ENCODE measurements at regions not wholly inside any gene's neighbourhood (a gene's known extent, or its start where the extent isn't known, plus 50 kb on each side); places are given as distances from the start of the nearest gene placed in this dataset.

- Histone ChIP-seq H3K9ac (ENCODE audit: low read length) (no peak overlapping the region), H2AFZ (ENCODE audit: insufficient read depth, low read length, poor library complexity) (no peak overlapping the region), H4K8ac (ENCODE audit: low read depth, low read length) (no peak overlapping the region), H2BK5ac (ENCODE audit: low read depth, low read length, poor library complexity) (no peak overlapping the region), H3K79me2 (ENCODE audit: control insufficient read depth, insufficient read depth, low read length, poor library complexity) (no peaks in the 10 kb centered on the region), H2BK12ac (ENCODE audit: low read length) (peak overlapping the region; percentile 24), H3K4me3 (ENCODE audit: low read depth, low read length) (no peak overlapping the region), H3K23ac (ENCODE audit: low read length) (no peak overlapping the region), H2BK120ac (ENCODE audit: insufficient read depth, low read length, poor library complexity) (no peak overlapping the region), H3K27me3 (ENCODE audit: insufficient read depth, low read length) (no peaks in the 10 kb centered on the region), H3K4me1 (ENCODE audit: control insufficient read depth in 1 of 2, insufficient read depth in 2 of 2, low read length in 2 of 2) (peaks cover 4 to 10% of the 10 kb centered on the region in 2 experiments), H3K9me3 (ENCODE audit: insufficient read depth, low read depth, low read length) (peaks cover 2% of the 10 kb centered on the region), H3K79me1 (ENCODE audit: low read length) (peaks cover 5% of the 10 kb centered on the region), H3K4me2 (ENCODE audit: low read length) (no peak overlapping the region), H2AK5ac (ENCODE audit: low read length) (no peak overlapping the region), H3K18ac (ENCODE audit: low read length) (no peak overlapping the region), H3K36me3 (ENCODE audit: control insufficient read depth in 1 of 2, insufficient read depth in 2 of 2, low read length in 2 of 2) (no peaks in the 10 kb centered on the region), H3K14ac (ENCODE audit: low read length) (no peak overlapping the region), H3K4ac (ENCODE audit: low read depth, low read length) (no peak overlapping the region), H4K91ac (ENCODE audit: low read depth, low read length) (no peak overlapping the region), H4K12ac (ENCODE audit: low read depth, low read length) (no peak overlapping the region), H3K27ac (ENCODE audit: low read depth, low read length) (no peak overlapping the region)
- 100% methylated on average over 1 of the region's 2 CpGs for WGBS (ENCODE audit: extremely low coverage, insufficient coverage, insufficient read length)
- DNase-seq, result no peak
These were observed 266.0 kb downstream of the PTTG2 start for GRCh38 chr4:38226170-38226569.

GRCh38 chr4:38230121-38230801, 270.1 kb downstream of the PTTG2 start:
- Histone ChIP-seq H2AK5ac (ENCODE audit: low read length) (no peak overlapping the region), H2AFZ (ENCODE audit: insufficient read depth, low read length, poor library complexity) (no peak overlapping the region), H3K23ac (ENCODE audit: low read length) (no peak overlapping the region), H3K79me1 (ENCODE audit: low read length) (peaks cover 5% of the 10 kb centered on the region), H3K4me2 (ENCODE audit: low read length) (no peak overlapping the region), H3K27me3 (ENCODE audit: insufficient read depth, low read length) (no peaks in the 10 kb centered on the region), H3K79me2 (ENCODE audit: control insufficient read depth, insufficient read depth, low read length, poor library complexity) (no peaks in the 10 kb centered on the region), H3K18ac (ENCODE audit: low read length) (no peak overlapping the region), H2BK5ac (ENCODE audit: low read depth, low read length, poor library complexity) (no peak overlapping the region), H3K4ac (ENCODE audit: low read depth, low read length) (no peak overlapping the region), H3K9me3 (ENCODE audit: insufficient read depth, low read depth, low read length) (no peaks in the 10 kb centered on the region), H3K36me3 (ENCODE audit: control insufficient read depth in 1 of 2, insufficient read depth in 2 of 2, low read length in 2 of 2) (no peaks in the 10 kb centered on the region), H3K9ac (ENCODE audit: low read length) (no peak overlapping the region), H4K12ac (ENCODE audit: low read depth, low read length) (no peak overlapping the region), H3K14ac (ENCODE audit: low read length) (no peak overlapping the region), H3K4me3 (ENCODE audit: low read depth, low read length) (no peak overlapping the region), H4K91ac (ENCODE audit: low read depth, low read length) (no peak overlapping the region), H2BK120ac (ENCODE audit: insufficient read depth, low read length, poor library complexity) (no peak overlapping the region), H2BK12ac (ENCODE audit: low read length) (no peak overlapping the region), H3K27ac (ENCODE audit: low read depth, low read length) (no peak overlapping the region), H3K4me1 (ENCODE audit: control insufficient read depth in 1 of 2, insufficient read depth in 2 of 2, low read length in 2 of 2) (peaks cover 2 to 8% of the 10 kb centered on the region in 2 experiments), H4K8ac (ENCODE audit: low read depth, low read length) (no peak overlapping the region)
- DNase-seq, result peak; percentile 81 to 85
- WGBS (ENCODE audit: extremely low coverage, insufficient coverage, insufficient read length), result no CpG with 5 or more reads among the region's 10 CpGs

GRCh38 chr4:38230821-38231563, 270.8 kb downstream of the PTTG2 start:
- peak overlapping the region; percentile 40 for H3K14ac ChIP-seq (ENCODE audit: low read length)
- no peak overlapping the region for H2AFZ ChIP-seq (ENCODE audit: insufficient read depth, low read length, poor library complexity)
- peaks cover 5% of the 10 kb centered on the region for H3K79me1 ChIP-seq (ENCODE audit: low read length)
- H3K18ac ChIP-seq (ENCODE audit: low read length), result peak overlapping the region; percentile 40
- no peak for DNase-seq
- no peak overlapping the region for H3K4me3 ChIP-seq (ENCODE audit: low read depth, low read length)
- H2BK5ac ChIP-seq (ENCODE audit: low read depth, low read length, poor library complexity), result no peak overlapping the region
- H4K12ac ChIP-seq (ENCODE audit: low read depth, low read length), result no peak overlapping the region
- no peak overlapping the region for H3K23ac ChIP-seq (ENCODE audit: low read length)
- H3K4me1 ChIP-seq (ENCODE audit: control insufficient read depth in 1 of 2, insufficient read depth in 2 of 2, low read length in 2 of 2), result peaks cover 2 to 7% of the 10 kb centered on the region in 2 experiments
- no peaks in the 10 kb centered on the region for H3K27me3 ChIP-seq (ENCODE audit: insufficient read depth, low read length)
- no peaks in the 10 kb centered on the region for H3K36me3 ChIP-seq (ENCODE audit: control insufficient read depth in 1 of 2, insufficient read depth in 2 of 2, low read length in 2 of 2)
- H3K9me3 ChIP-seq (ENCODE audit: insufficient read depth, low read depth, low read length), result no peaks in the 10 kb centered on the region
- peak overlapping the region; percentile 63 for H2BK120ac ChIP-seq (ENCODE audit: insufficient read depth, low read length, poor library complexity)
- peak overlapping the region; percentile 71 for H4K8ac ChIP-seq (ENCODE audit: low read depth, low read length)
- no peaks in the 10 kb centered on the region for H3K79me2 ChIP-seq (ENCODE audit: control insufficient read depth, insufficient read depth, low read length, poor library complexity)
- no CpG with 5 or more reads among the region's 7 CpGs for WGBS (ENCODE audit: extremely low coverage, insufficient coverage, insufficient read length)
- peak overlapping the region; percentile 14 for H3K4ac ChIP-seq (ENCODE audit: low read depth, low read length)
- no peak overlapping the region for H3K9ac ChIP-seq (ENCODE audit: low read length)
- H2AK5ac ChIP-seq (ENCODE audit: low read length), result no peak overlapping the region
- peak overlapping the region; percentile 79 for H3K27ac ChIP-seq (ENCODE audit: low read depth, low read length)
- H3K4me2 ChIP-seq (ENCODE audit: low read length), result no peak overlapping the region
- peak overlapping the region; percentile 41 for H4K91ac ChIP-seq (ENCODE audit: low read depth, low read length)
- peak overlapping the region; percentile 61 for H2BK12ac ChIP-seq (ENCODE audit: low read length)

- Histone ChIP-seq H3K23ac (ENCODE audit: low read length) (no peak overlapping the region), H3K4me3 (ENCODE audit: low read depth, low read length) (no peak overlapping the region), H3K36me3 (ENCODE audit: control insufficient read depth in 1 of 2, insufficient read depth in 2 of 2, low read length in 2 of 2) (no peaks in the 10 kb centered on the region), H3K18ac (ENCODE audit: low read length) (no peak overlapping the region), H2BK5ac (ENCODE audit: low read depth, low read length, poor library complexity) (no peak overlapping the region), H2BK12ac (ENCODE audit: low read length) (no peak overlapping the region), H3K4me2 (ENCODE audit: low read length) (no peak overlapping the region), H3K4me1 (ENCODE audit: control insufficient read depth in 1 of 2, insufficient read depth in 2 of 2, low read length in 2 of 2) (peaks cover 2 to 7% of the 10 kb centered on the region in 2 experiments), H3K79me2 (ENCODE audit: control insufficient read depth, insufficient read depth, low read length, poor library complexity) (no peaks in the 10 kb centered on the region), H3K9me3 (ENCODE audit: insufficient read depth, low read depth, low read length) (no peaks in the 10 kb centered on the region), H2BK120ac (ENCODE audit: insufficient read depth, low read length, poor library complexity) (no peak overlapping the region), H3K27me3 (ENCODE audit: insufficient read depth, low read length) (no peaks in the 10 kb centered on the region), H3K27ac (ENCODE audit: low read depth, low read length) (no peak overlapping the region), H2AFZ (ENCODE audit: insufficient read depth, low read length, poor library complexity) (no peak overlapping the region), H4K8ac (ENCODE audit: low read depth, low read length) (no peak overlapping the region), H2AK5ac (ENCODE audit: low read length) (no peak overlapping the region), H4K91ac (ENCODE audit: low read depth, low read length) (no peak overlapping the region), H3K4ac (ENCODE audit: low read depth, low read length) (no peak overlapping the region), H4K12ac (ENCODE audit: low read depth, low read length) (no peak overlapping the region), H3K79me1 (ENCODE audit: low read length) (peaks cover 5% of the 10 kb centered on the region), H3K9ac (ENCODE audit: low read length) (no peak overlapping the region), H3K14ac (ENCODE audit: low read length) (no peak overlapping the region)
- no peak for DNase-seq
- no CpG with 5 or more reads among the region's 4 CpGs for WGBS (ENCODE audit: extremely low coverage, insufficient coverage, insufficient read length)
These were observed 271.4 kb downstream of the PTTG2 start for GRCh38 chr4:38231626-38232025.
